ENCODE measurements at regions not wholly inside any gene's neighbourhood (a gene's known extent, or its start where the extent isn't known, plus 50 kb on each side); places are given as distances from the start of the nearest gene placed in this dataset.

- Histone ChIP-seq H3K36me3 (ENCODE audit: control insufficient read depth in 2 of 2, insufficient read depth in 2 of 2, low read length in 1 of 2) (no peaks in the 10 kb centered on the region), H3K4me3 (ENCODE audit: low read length in 2 of 2) (no peak overlapping the region), H3K27ac (ENCODE audit: low read depth in 1 of 2, low read length in 1 of 2) (no peak overlapping the region), H3K4me1 (ENCODE audit: control insufficient read depth in 2 of 2, insufficient read depth in 2 of 2, low read length in 2 of 2) (no peaks in the 10 kb centered on the region), H3K27me3 (ENCODE audit: control insufficient read depth in 2 of 2, insufficient read depth in 1 of 2, low read length in 1 of 2) (no peaks in the 10 kb centered on the region), H3K9me3 (ENCODE audit: control insufficient read depth in 2 of 2, insufficient read depth in 1 of 2, low read length in 1 of 2) (no peaks in the 10 kb centered on the region)
- WGBS: 81% methylated on average over 2 of the region's 2 CpGs
- no peak for DNase-seq (ENCODE audit: low read depth in 6 of 9, low spot score in 9 of 9)
Measured at GRCh38 chr9:13597004-13597403, 317.5 kb upstream of the MPDZ start.

DNA sequence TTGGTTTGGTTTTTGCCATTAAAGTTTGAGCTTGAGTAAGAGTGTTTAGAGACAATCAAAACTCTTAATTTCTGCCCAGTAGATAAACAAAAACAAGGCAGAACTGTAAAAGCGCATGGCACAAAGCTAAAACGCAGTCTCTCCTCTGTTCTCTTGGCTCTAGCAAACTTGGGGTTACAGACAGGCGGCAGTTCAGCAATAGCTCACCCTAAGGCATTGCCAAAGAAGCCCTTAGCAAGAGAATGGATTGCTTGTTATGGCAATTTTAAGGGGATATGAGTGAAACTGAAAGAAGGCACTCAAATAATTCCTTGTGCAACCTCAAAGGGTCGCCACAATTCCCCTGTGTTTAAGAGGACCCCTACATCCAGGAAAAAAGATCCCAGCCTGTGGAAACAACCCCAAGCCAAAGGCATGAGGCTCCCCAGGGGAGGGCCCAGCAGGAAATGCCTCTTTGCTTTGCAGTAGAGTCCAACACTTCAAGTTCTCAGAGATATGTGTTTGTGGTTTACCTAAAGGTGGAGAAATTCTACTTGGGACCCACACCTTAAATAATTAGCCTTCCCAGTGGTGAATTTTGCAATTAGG is 317.0 kb upstream of the MPDZ start:
- H3K36me3 ChIP-seq (ENCODE audit: control insufficient read depth in 2 of 2, insufficient read depth in 2 of 2, low read length in 1 of 2): no peaks in the 10 kb centered on the region
- H3K27ac ChIP-seq (ENCODE audit: low read depth in 1 of 2, low read length in 1 of 2): no peak overlapping the region
- no peaks in the 10 kb centered on the region for H3K9me3 ChIP-seq (ENCODE audit: control insufficient read depth in 2 of 2, insufficient read depth in 1 of 2, low read length in 1 of 2)
- WGBS: 92% methylated on average over 4 of the region's 4 CpGs
- no peaks in the 10 kb centered on the region for H3K27me3 ChIP-seq (ENCODE audit: control insufficient read depth in 2 of 2, insufficient read depth in 1 of 2, low read length in 1 of 2)
- no peak overlapping the region for H3K4me3 ChIP-seq (ENCODE audit: low read length in 2 of 2)
- no peaks in the 10 kb centered on the region for H3K4me1 ChIP-seq (ENCODE audit: control insufficient read depth in 2 of 2, insufficient read depth in 2 of 2, low read length in 2 of 2)
- DNase-seq (ENCODE audit: low read depth in 6 of 9, low spot score in 9 of 9): no peak

DNA sequence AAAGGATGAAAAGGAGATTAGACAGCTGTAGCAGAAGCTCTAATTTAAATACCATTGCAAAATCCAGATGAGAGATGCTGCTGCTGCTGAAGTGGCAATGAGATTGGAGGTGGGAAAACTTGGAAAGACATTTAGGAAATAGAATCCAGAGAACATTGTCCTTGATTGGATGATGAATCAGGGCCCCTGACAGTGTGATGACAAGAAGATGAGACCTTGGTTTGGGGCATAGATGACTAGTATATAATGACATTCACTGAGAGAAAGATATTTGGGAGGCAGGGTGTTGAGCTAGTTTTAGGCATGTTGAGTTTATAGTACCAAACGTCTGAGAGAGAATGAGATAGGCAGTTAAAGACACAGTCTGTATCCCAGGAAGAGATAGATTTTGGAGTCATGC is 311.5 kb upstream of the MPDZ start:
- Histone ChIP-seq H3K27ac (ENCODE audit: low read depth in 1 of 2, low read length in 1 of 2) (no peak overlapping the region), H3K4me3 (ENCODE audit: low read length in 2 of 2) (no peak overlapping the region), H3K27me3 (ENCODE audit: control insufficient read depth in 2 of 2, insufficient read depth in 1 of 2, low read length in 1 of 2) (no peaks in the 10 kb centered on the region), H3K4me1 (ENCODE audit: control insufficient read depth in 2 of 2, insufficient read depth in 2 of 2, low read length in 2 of 2) (peaks cover 0 to 6% of the 10 kb centered on the region in 2 donors), H3K9me3 (ENCODE audit: control insufficient read depth in 2 of 2, insufficient read depth in 1 of 2, low read length in 1 of 2) (no peaks in the 10 kb centered on the region), H3K36me3 (ENCODE audit: control insufficient read depth in 2 of 2, insufficient read depth in 2 of 2, low read length in 1 of 2) (no peaks in the 10 kb centered on the region)
- DNase-seq (ENCODE audit: low read depth in 6 of 9, low spot score in 9 of 9): no peak
- WGBS: 94% methylated on average over 1 of the region's 1 CpG

DNA sequence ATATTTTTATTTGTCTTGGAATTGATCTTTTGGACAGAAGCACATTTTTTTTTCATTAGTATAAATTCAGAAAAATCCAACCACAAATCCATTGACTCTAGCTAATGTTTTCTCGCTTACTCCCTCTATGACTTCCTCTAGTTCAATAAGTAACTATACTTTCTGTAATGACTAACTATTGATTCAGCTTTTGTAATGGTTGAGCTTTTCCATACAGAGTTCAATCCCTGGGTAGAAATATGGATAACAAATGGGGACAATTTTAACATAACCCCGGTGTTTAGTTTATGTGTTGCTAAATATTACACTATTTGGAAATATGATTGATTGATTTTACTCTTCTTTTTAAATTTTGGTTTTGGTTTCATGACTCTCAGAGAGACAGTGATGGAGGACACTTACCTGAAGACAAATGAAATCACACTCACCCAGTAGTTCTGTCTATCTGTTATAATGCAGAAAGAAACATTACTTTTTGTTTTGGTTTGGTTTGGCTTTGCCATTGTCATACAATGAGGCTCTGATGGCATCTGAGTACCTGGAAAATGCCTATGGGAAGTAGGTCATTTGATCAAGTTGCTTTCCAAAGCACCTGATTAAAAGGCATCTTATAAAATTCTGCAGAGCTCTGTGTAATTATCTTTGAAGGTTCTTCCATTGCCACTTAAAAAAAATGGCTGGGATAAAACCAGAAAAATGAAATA is 309.7 kb upstream of the MPDZ start:
- H3K4me3 ChIP-seq (ENCODE audit: low read length in 2 of 2): no peak overlapping the region
- H3K27me3 ChIP-seq (ENCODE audit: control insufficient read depth in 2 of 2, insufficient read depth in 1 of 2, low read length in 1 of 2): no peaks in the 10 kb centered on the region
- no peak for DNase-seq (ENCODE audit: low read depth in 6 of 9, low spot score in 9 of 9)
- H3K9me3 ChIP-seq (ENCODE audit: control insufficient read depth in 2 of 2, insufficient read depth in 1 of 2, low read length in 1 of 2): no peaks in the 10 kb centered on the region
- WGBS: 93% methylated on average over 2 of the region's 2 CpGs
- H3K4me1 ChIP-seq (ENCODE audit: control insufficient read depth in 2 of 2, insufficient read depth in 2 of 2, low read length in 2 of 2): peaks cover 0 to 6% of the 10 kb centered on the region in 2 donors
- no peak overlapping the region for H3K27ac ChIP-seq (ENCODE audit: low read depth in 1 of 2, low read length in 1 of 2)
- no peaks in the 10 kb centered on the region for H3K36me3 ChIP-seq (ENCODE audit: control insufficient read depth in 2 of 2, insufficient read depth in 2 of 2, low read length in 1 of 2)

DNA sequence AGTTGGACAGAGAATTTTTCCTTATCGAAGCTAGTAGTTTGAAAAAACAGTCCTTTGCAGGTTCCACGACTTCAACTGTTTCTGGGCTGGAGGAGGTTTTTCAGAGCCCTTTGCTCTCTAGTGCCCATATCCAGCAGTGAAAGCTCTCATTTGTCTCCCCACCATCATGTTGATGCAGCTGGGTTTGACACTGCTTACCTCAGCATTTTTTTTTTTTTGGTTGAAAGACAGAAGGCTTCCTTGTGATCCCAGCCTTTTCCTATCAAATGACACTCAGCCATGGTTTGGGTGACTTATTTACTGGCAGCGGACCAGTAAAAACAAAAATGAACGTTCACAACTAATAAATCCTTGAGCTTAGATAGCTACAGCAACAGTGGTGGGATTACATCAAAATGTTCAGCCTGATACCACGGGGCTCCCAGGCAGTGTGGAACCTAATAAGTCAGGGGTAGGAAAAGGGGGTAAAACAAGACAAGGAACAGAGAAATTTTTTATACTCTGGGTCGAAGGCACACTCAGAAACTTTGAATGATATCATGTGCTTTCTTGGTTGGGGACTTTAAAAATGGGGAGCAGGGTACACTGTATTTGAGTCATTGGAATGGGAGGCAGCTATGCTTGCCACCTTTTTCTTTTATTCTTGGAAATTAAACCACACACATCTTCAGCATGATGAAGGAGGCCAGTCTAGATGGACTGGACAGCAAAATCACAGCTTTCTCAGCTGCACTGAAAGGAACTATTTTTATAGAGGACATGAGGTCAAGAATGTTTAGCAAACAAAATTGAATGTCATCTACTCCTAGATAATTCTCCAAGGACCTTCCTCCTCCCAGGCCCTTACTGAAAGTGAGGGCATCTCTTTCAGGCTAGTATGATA is 308.9 kb upstream of the MPDZ start:
- Histone ChIP-seq H3K27ac (ENCODE audit: low read depth in 1 of 2, low read length in 1 of 2) (peak overlapping the region in 1 of 2 donors; percentile 41), H3K4me3 (ENCODE audit: low read length in 2 of 2) (no peak overlapping the region), H3K36me3 (ENCODE audit: control insufficient read depth in 2 of 2, insufficient read depth in 2 of 2, low read length in 1 of 2) (no peaks in the 10 kb centered on the region), H3K27me3 (ENCODE audit: control insufficient read depth in 2 of 2, insufficient read depth in 1 of 2, low read length in 1 of 2) (no peaks in the 10 kb centered on the region), H3K4me1 (ENCODE audit: control insufficient read depth in 2 of 2, insufficient read depth in 2 of 2, low read length in 2 of 2) (peaks cover 0 to 6% of the 10 kb centered on the region in 2 donors), H3K9me3 (ENCODE audit: control insufficient read depth in 2 of 2, insufficient read depth in 1 of 2, low read length in 1 of 2) (no peaks in the 10 kb centered on the region)
- whole genome bisulfite sequencing: 78% methylated on average over 6 of the region's 6 CpGs
- no peak for DNase-seq (ENCODE audit: low read depth in 6 of 9, low spot score in 9 of 9)

DNA sequence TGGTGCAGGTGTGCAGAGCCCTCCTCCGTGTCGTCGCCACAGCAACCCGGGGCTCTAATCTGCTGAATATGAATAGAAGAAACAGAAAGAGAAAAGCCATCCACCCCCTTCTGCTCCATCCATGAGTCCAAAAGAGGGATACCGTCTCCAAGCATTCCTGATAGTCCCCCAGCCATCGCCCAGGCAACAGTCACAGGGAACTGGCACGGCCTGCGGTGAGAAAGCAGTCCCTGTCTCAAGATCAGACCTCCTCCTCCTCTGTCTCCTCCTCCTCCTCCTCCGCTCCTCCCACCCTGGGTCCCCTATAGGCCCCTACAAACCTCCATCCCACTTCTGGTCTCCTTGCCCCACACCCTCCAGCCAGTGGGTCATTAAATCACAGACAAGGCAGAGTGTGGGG is 308.1 kb upstream of the MPDZ start:
- Histone ChIP-seq H3K9me3 (ENCODE audit: control insufficient read depth in 2 of 2, insufficient read depth in 1 of 2, low read length in 1 of 2) (no peaks in the 10 kb centered on the region), H3K36me3 (ENCODE audit: control insufficient read depth in 2 of 2, insufficient read depth in 2 of 2, low read length in 1 of 2) (no peaks in the 10 kb centered on the region), H3K4me1 (ENCODE audit: control insufficient read depth in 2 of 2, insufficient read depth in 2 of 2, low read length in 2 of 2) (peaks cover 0 to 6% of the 10 kb centered on the region in 2 donors), H3K4me3 (ENCODE audit: low read length in 2 of 2) (no peak overlapping the region), H3K27ac (ENCODE audit: low read depth in 1 of 2, low read length in 1 of 2) (peak overlapping the region in 1 of 2 donors; percentile 41), H3K27me3 (ENCODE audit: control insufficient read depth in 2 of 2, insufficient read depth in 1 of 2, low read length in 1 of 2) (no peaks in the 10 kb centered on the region)
- WGBS: 94% methylated on average over 9 of the region's 9 CpGs
- no peak for DNase-seq (ENCODE audit: low read depth in 6 of 9, low spot score in 9 of 9)

DNA sequence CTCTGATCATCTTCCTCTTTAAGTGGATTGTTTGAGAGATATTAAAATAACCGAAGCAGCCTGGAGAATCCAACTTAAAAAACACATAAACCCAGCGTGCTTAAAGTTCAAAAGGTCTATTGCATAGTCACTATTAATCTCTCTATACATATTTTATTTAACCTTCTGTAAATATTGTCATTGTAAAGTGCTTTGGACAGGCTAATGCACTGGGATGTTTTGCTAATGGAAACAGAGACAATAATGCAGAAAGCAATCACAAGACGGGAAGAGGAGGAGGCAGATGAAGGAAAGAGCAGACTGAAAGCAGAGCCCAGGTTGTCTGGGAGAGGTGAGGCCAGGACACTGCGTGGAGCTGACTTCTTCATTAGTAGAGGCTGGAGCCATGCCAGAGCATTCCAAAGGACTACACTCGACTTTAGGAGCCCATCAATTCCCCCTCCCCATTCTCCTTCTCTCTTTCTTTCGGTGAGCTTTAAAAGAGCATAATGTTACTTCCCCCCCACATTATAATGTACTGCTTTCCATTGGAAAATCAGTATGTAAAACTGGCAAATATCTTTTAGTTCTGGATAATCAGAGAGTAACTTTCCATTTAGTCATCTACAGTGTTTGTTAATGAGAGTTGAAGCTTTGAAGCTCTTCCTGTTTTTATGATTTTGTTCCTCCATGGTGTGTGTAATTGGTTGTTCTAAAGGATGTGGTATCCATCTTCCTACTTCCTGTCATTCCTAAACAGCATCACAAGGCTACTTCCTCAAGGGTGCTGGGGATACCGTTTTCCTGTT is 307.3 kb upstream of the MPDZ start:
- Histone ChIP-seq H3K4me1 (ENCODE audit: control insufficient read depth in 2 of 2, insufficient read depth in 2 of 2, low read length in 2 of 2) (peaks cover 0 to 6% of the 10 kb centered on the region in 2 donors), H3K36me3 (ENCODE audit: control insufficient read depth in 2 of 2, insufficient read depth in 2 of 2, low read length in 1 of 2) (no peaks in the 10 kb centered on the region), H3K9me3 (ENCODE audit: control insufficient read depth in 2 of 2, insufficient read depth in 1 of 2, low read length in 1 of 2) (no peaks in the 10 kb centered on the region), H3K4me3 (ENCODE audit: low read length in 2 of 2) (no peak overlapping the region), H3K27me3 (ENCODE audit: control insufficient read depth in 2 of 2, insufficient read depth in 1 of 2, low read length in 1 of 2) (no peaks in the 10 kb centered on the region), H3K27ac (ENCODE audit: low read depth in 1 of 2, low read length in 1 of 2) (peak overlapping the region in 1 of 2 donors; percentile 36)
- no peak for DNase-seq (ENCODE audit: low read depth in 6 of 9, low spot score in 9 of 9)
- WGBS: 85% methylated on average over 7 of the region's 7 CpGs

GRCh38 chr9:13580760-13581159 is 301.3 kb upstream of the MPDZ start:
- 82% methylated on average over 5 of the region's 5 CpGs for WGBS
- Histone ChIP-seq H3K4me3 (ENCODE audit: low read length in 2 of 2) (no peak overlapping the region), H3K36me3 (ENCODE audit: control insufficient read depth in 2 of 2, insufficient read depth in 2 of 2, low read length in 1 of 2) (no peaks in the 10 kb centered on the region), H3K27ac (ENCODE audit: low read depth in 1 of 2, low read length in 1 of 2) (no peak overlapping the region), H3K4me1 (ENCODE audit: control insufficient read depth in 2 of 2, insufficient read depth in 2 of 2, low read length in 2 of 2) (no peaks in the 10 kb centered on the region), H3K27me3 (ENCODE audit: control insufficient read depth in 2 of 2, insufficient read depth in 1 of 2, low read length in 1 of 2) (no peaks in the 10 kb centered on the region), H3K9me3 (ENCODE audit: control insufficient read depth in 2 of 2, insufficient read depth in 1 of 2, low read length in 1 of 2) (no peaks in the 10 kb centered on the region)
- no peak for DNase-seq (ENCODE audit: low read depth in 6 of 9, low spot score in 9 of 9)
